H1 (cell line): ENCODE measurements at regions not wholly inside any gene's neighbourhood (a gene's known extent, or its start where the extent isn't known, plus 50 kb on each side); places are given as distances from the start of the nearest gene placed in this dataset.

ENCODE experiments used
- CTCF ChIA-PET: fragments of 300-600 bp; sonication (Branson Sonifier 250); formaldehyde crosslinking; loops from one replicate; lab custom pipeline; 2021; ENCODE audit not compliant: partially characterized antibody; lab: Charles Lee
- POLR2A ChIA-PET: fragments of 300-600 bp; sonication (Branson Sonifier 250); formaldehyde crosslinking; loops from one replicate; lab custom pipeline; 2021; ENCODE audit warnings: inconsistent platforms; ENCODE audit not compliant: partially characterized antibody; lab: Charles Lee
- DNase-seq, 2 experiments: peaks; one replicate each; pipeline versions ENCODE4 v3.0.0 to v3.0.0-alpha.2; 2010 to 2022; ENCODE audit warnings: low spot score in 2 of 2, low read depth in 1 of 2, mixed read lengths in 1 of 2
- FAIRE-seq: peaks from 2 replicates; lab custom pipeline; 2011; peaks lifted over from hg19 to GRCh38; lab: Jason Lieb, UNC
- H2AFZ ChIP-seq: 2 replicates; pipeline ENCODE4 v1.8.1; 2012; ENCODE audit warnings: low read length, inconsistent platforms
- H2AK5ac ChIP-seq: 2 replicates; pipeline ENCODE4 v1.6.1; 2013; ENCODE audit warnings: low read depth, low read length
- H2BK120ac ChIP-seq: replicated peaks from 2 replicates; pipeline ENCODE3; 2013; ENCODE audit warnings: low read depth, low read length, inconsistent platforms
- H2BK12ac ChIP-seq: 2 replicates; pipeline ENCODE4 v1.6.1; 2013; ENCODE audit warnings: low read depth, low read length
- H2BK15ac ChIP-seq: 2 replicates; pipeline ENCODE4 v1.6.1; 2013; ENCODE audit warnings: low read length
- H2BK20ac ChIP-seq: 2 replicates; pipeline ENCODE4 v1.6.1; 2013; ENCODE audit warnings: low read length
- H2BK5ac ChIP-seq: 2 replicates; pipeline ENCODE4 v1.6.1; 2013; ENCODE audit warnings: low read depth, low read length
- H3K14ac ChIP-seq: 2 replicates; pipeline ENCODE4 v1.6.1; 2013; ENCODE audit warnings: inconsistent platforms; ENCODE audit not compliant: insufficient read length
- H3K18ac ChIP-seq: 2 replicates; pipeline ENCODE4 v1.6.1; 2013; ENCODE audit warnings: low read length; ENCODE audit errors: extremely low read depth
- H3K23ac ChIP-seq: 2 replicates; pipeline ENCODE4 v1.6.1; 2013; ENCODE audit warnings: inconsistent platforms; ENCODE audit not compliant: insufficient read length
- H3K23me2 ChIP-seq: 2 replicates; pipeline ENCODE4 v1.6.1; 2013; ENCODE audit warnings: low read depth, low read length
- H3K27ac ChIP-seq: 2 replicates; pipeline ENCODE4 v1.6.1; 2011; ENCODE audit warnings: low read depth, low read length, inconsistent platforms
- H3K27me3 ChIP-seq, 4 experiments: replicated peaks in 1 of 4; 1 replicate in 1 of 4; 2 replicates in 3 of 4; pipeline versions ENCODE4 v1.6.1 to v1.8.1; 2011 to 2013; ENCODE audit warnings: low read length in 3 of 4, mild to moderate bottlenecking in 3 of 4, inconsistent platforms in 2 of 4, mixed read lengths in 2 of 4, moderate library complexity in 1 of 4; ENCODE audit not compliant: control insufficient read depth in 3 of 4, insufficient read depth in 3 of 4; ENCODE audit errors: extremely low read depth in 1 of 4
- H3K36me3 ChIP-seq, 4 experiments: 2 replicates each; pipeline versions ENCODE4 v1.6.1 to v1.8.1; 2011 to 2013; ENCODE audit warnings: mild to moderate bottlenecking in 4 of 4, low read length in 3 of 4, moderate library complexity in 2 of 4, control low read depth in 1 of 4, inconsistent platforms in 1 of 4; ENCODE audit not compliant: insufficient read depth in 4 of 4, control insufficient read depth in 2 of 4
- H3K4ac ChIP-seq: replicated peaks from 2 replicates; pipeline ENCODE3; 2013; ENCODE audit warnings: low read length, low read depth, mixed read lengths, inconsistent platforms; ENCODE audit not compliant: insufficient read length
- H3K4me1 ChIP-seq, 4 experiments: replicated peaks in 1 of 4; 1 replicate in 1 of 4; 2 replicates in 3 of 4; pipeline versions ENCODE4 v1.6.1 to v1.8.1; 2011 to 2013; ENCODE audit warnings: low read length in 3 of 4, inconsistent platforms in 2 of 4, mixed read lengths in 1 of 4; ENCODE audit not compliant: insufficient read depth in 4 of 4, control insufficient read depth in 3 of 4
- H3K4me2 ChIP-seq, 2 experiments: 2 replicates each; pipeline versions ENCODE4 v1.6.1 to v1.8.1; 2011 to 2013; ENCODE audit warnings: low read depth in 2 of 2, low read length in 2 of 2, control low read depth in 1 of 2, inconsistent platforms in 1 of 2, mild to moderate bottlenecking in 1 of 2; ENCODE audit not compliant: insufficient read depth in 1 of 2
- H3K4me3 ChIP-seq, 4 experiments: fragments of 200-600, 300-600 bp in 1 of 4; sonication (generic), shearing (Covaris generic), sonication (Bioruptor Twin) in 1 of 4; 2 replicates each; pipeline versions ENCODE4 v1.5.1 to v1.8.1; 2011 to 2016; ENCODE audit warnings: low read length in 4 of 4, low read depth in 3 of 4, control low read depth in 2 of 4, inconsistent platforms in 2 of 4, mild to moderate bottlenecking in 2 of 4, mixed read lengths in 1 of 4, moderate library complexity in 1 of 4; ENCODE audit not compliant: insufficient read depth in 2 of 4; ENCODE audit errors: extremely low read depth in 1 of 4
- H3K56ac ChIP-seq: replicated peaks from 2 replicates; pipeline ENCODE3; 2013; ENCODE audit warnings: low read depth, mild to moderate bottlenecking, mixed read lengths, low read length, inconsistent platforms; ENCODE audit not compliant: insufficient read length
- H3K79me1 ChIP-seq: 2 replicates; pipeline ENCODE4 v1.6.1; 2013; ENCODE audit warnings: low read depth, low read length, control low read depth
- H3K79me2 ChIP-seq, 2 experiments: 2 replicates each; pipeline versions ENCODE4 v1.6.1 to v1.8.1; 2012 to 2013; ENCODE audit warnings: low read length in 2 of 2, mild to moderate bottlenecking in 2 of 2, inconsistent platforms in 1 of 2; ENCODE audit not compliant: insufficient read depth in 2 of 2, control insufficient read depth in 1 of 2
- H3K9ac ChIP-seq, 4 experiments: replicated peaks in 1 of 4; 1 replicate in 1 of 4; 2 replicates in 3 of 4; pipeline versions ENCODE4 v1.6.1 to v1.8.1; 2011 to 2013; ENCODE audit warnings: low read depth in 3 of 4, low read length in 3 of 4, control low read depth in 2 of 4, mild to moderate bottlenecking in 2 of 4, moderate library complexity in 2 of 4, inconsistent platforms in 1 of 4; ENCODE audit errors: extremely low read depth in 1 of 4
- H3K9me3 ChIP-seq, 2 experiments: 2 replicates each; pipeline versions ENCODE4 v1.6.1 to v1.8.1; 2012 to 2013; ENCODE audit warnings: mild to moderate bottlenecking in 2 of 2, moderate library complexity in 2 of 2, control low read depth in 1 of 2, inconsistent platforms in 1 of 2, low read depth in 1 of 2, low read length in 1 of 2, mixed read lengths in 1 of 2; ENCODE audit not compliant: insufficient read depth in 2 of 2
- H4K20me1 ChIP-seq, 2 experiments: replicated peaks in 1 of 2; 2 replicates each; pipeline versions ENCODE3 to v1.8.1; 2011 to 2013; ENCODE audit warnings: inconsistent platforms in 2 of 2, low read length in 2 of 2, mild to moderate bottlenecking in 1 of 2; ENCODE audit not compliant: insufficient read depth in 2 of 2, control insufficient read depth in 1 of 2
- H4K5ac ChIP-seq: 2 replicates; pipeline ENCODE4 v1.6.1; 2013; ENCODE audit warnings: low read length, low read depth, mixed read lengths, inconsistent platforms; ENCODE audit not compliant: insufficient read length
- H4K8ac ChIP-seq: 2 replicates; pipeline ENCODE4 v1.8.0; 2013; ENCODE audit warnings: mild to moderate bottlenecking, moderate library complexity, low read length, inconsistent platforms; ENCODE audit not compliant: insufficient read depth; ENCODE audit errors: extremely low read depth
- H4K91ac ChIP-seq: replicated peaks from 2 replicates; pipeline ENCODE3; 2013; ENCODE audit warnings: low read length, mixed read lengths, inconsistent platforms; ENCODE audit not compliant: insufficient read length
- GABPA ChIP-seq: IDR thresholded peaks from 2 replicates; pipeline ENCODE4 v1.6.1; 2011; ENCODE audit warnings: mild to moderate bottlenecking, low read length, moderate library complexity, borderline replicate concordance; ENCODE audit not compliant: insufficient read depth
- GTF2F1 ChIP-seq: IDR thresholded peaks from 2 replicates; pipeline ENCODE4 v1.6.1; 2012; ENCODE audit warnings: low read depth, low read length, improper control_type of control experiment, borderline replicate concordance
- MAFK ChIP-seq: IDR thresholded peaks from 2 replicates; pipeline ENCODE4 v1.6.1; 2012; ENCODE audit warnings: low read depth, mild to moderate bottlenecking, improper control_type of control experiment, low read length
- NANOG ChIP-seq: IDR thresholded peaks from 2 replicates; pipeline ENCODE4 v1.6.1; 2011; ENCODE audit warnings: low read length, low read depth, mild to moderate bottlenecking, inconsistent platforms; ENCODE audit not compliant: insufficient read depth, poor library complexity, severe bottlenecking
- POU5F1 ChIP-seq: IDR thresholded peaks from 2 replicates; pipeline ENCODE4 v1.6.1; 2011; ENCODE audit warnings: low read depth, mild to moderate bottlenecking, low read length, moderate library complexity
- SUZ12 ChIP-seq: fragments of 200-600 bp; sonication (generic); IDR thresholded peaks from 2 replicates; pipeline ENCODE4 v1.6.1; 2012; ENCODE audit warnings: mild to moderate bottlenecking, inconsistent platforms, low read length, moderate library complexity, mixed read lengths
- TEAD4 ChIP-seq: IDR thresholded peaks from 2 replicates; pipeline ENCODE4 v1.6.1; 2012; ENCODE audit warnings: low read depth, low read length, inconsistent platforms, mixed read lengths
- ZNF274 ChIP-seq: IDR thresholded peaks from 2 replicates; pipeline ENCODE4 v1.7.0; 2012; ENCODE audit warnings: low read length, borderline replicate concordance; ENCODE audit errors: extremely low read depth
- WGBS, 2 experiments: shearing (Covaris generic) in 1 of 2; methylation state at CpG; one replicate each; pipeline versions ENCODE4 v1.1.6 to v1.1.7; 2013 to 2015; ENCODE audit warnings: low lambda C conversion rate in 2 of 2, mixed read lengths in 2 of 2, inconsistent platforms in 1 of 2, low coverage in 1 of 2, missing lambda C conversion rate in 1 of 2; ENCODE audit not compliant: insufficient replicate concordance in 2 of 2, insufficient coverage in 1 of 2, insufficient read length in 1 of 2; ENCODE audit errors: extremely low coverage in 1 of 2, missing lambda C conversion rate in 1 of 2; 5-methylcytosine and 5-hydroxymethylcytosine counted together

DNA sequence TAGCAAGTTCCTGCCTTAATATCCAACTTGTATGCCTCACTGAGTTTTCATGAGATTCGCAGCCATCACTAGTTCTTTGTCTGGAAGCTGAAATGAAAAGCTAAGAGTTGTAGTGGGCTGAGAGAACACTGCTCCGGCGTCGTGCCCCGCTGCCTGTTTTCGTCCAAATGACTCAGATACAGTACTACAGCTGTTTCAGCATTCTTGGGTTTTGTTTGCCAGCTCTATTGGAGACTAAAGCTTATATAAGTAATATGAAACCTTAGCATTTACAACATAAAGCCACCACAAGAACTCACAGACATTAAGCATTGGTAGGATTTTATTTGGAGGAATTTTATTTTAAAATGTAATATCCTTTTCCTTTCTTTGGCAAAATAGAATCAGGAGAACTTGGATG is 299.7 kb downstream of the DLEU7 start:
- no peak overlapping the region for H4K91ac ChIP-seq
- no peak overlapping the region for H2BK120ac ChIP-seq
- TF ChIP-seq SUZ12 (no peak), ZNF274 (no peak), NANOG (no peak), TEAD4 (no peak), GABPA (no peak), MAFK (no peak), GTF2F1 (no peak), POU5F1 (no peak)
- no peak overlapping the region for H3K4ac ChIP-seq
- H3K36me3 ChIP-seq = no peaks in the 10 kb centered on the region
- no peaks in the 10 kb centered on the region for H4K20me1 ChIP-seq
- no peak overlapping the region for H3K23ac ChIP-seq
- WGBS, 2 experiments = 51% methylated on average over 6 of the region's 6 CpGs; no CpG with 5 or more reads in 1 of the 2 experiments
- H3K14ac ChIP-seq = no peak overlapping the region
- CTCF ChIA-PET = interaction anchor here (0.6 kb wide), 1 partner anchor 239 kb away, joined by 5 read pairs; no protein-coding TSS in a partner anchor
- H4K5ac ChIP-seq = no peak overlapping the region
- 0 out of 8 replicates have a peak overlapping the region, but pooled peaks of 1 of the 4 experiments have one; percentile 11 for H3K4me3 ChIP-seq
- H3K23me2 ChIP-seq = no peaks in the 10 kb centered on the region
- no peak overlapping the region for H4K8ac ChIP-seq
- no peak for FAIRE-seq
- H3K79me2 ChIP-seq = no peaks in the 10 kb centered on the region
- no peaks in the 10 kb centered on the region for H3K27me3 ChIP-seq
- no peaks in the 10 kb centered on the region for H3K9me3 ChIP-seq
- H2BK12ac ChIP-seq = no peak overlapping the region
- H2BK20ac ChIP-seq = no peak overlapping the region
- no peak overlapping the region for H3K56ac ChIP-seq
- H3K4me1 ChIP-seq = peaks cover 0 to 5% (median 2%) of the 10 kb centered on the region in 4 experiments; a peak in 3 of 7 replicates
- no peaks in the 10 kb centered on the region for H3K79me1 ChIP-seq
- H2AFZ ChIP-seq = no peak overlapping the region
- H2BK15ac ChIP-seq = no peak overlapping the region
- H3K18ac ChIP-seq = no peak overlapping the region
- no peak overlapping the region for H2AK5ac ChIP-seq
- peak overlapping the region; percentile 21 to 30; a peak in 3 of 4 replicates for H3K4me2 ChIP-seq
- DNase-seq = no peak
- no peak overlapping the region for H3K9ac ChIP-seq
- POLR2A ChIA-PET = no interaction called here
- H3K27ac ChIP-seq = no peak overlapping the region
- no peak overlapping the region for H2BK5ac ChIP-seq
